HCT116 (cell line): ENCODE measurements at regions not wholly inside any gene's neighbourhood (a gene's known extent, or its start where the extent isn't known, plus 50 kb on each side); places are given as distances from the start of the nearest gene placed in this dataset.
"Not testable (repeated sequence)": the region's sequence is repeated elsewhere in the genome, so short reads cannot be mapped to it uniquely, and the experiment has no call there.

Experiments used
- ATAC-seq: fragments of 200-7000 bp; cut with Tn5 transposase; 2 replicates; pipeline ENCODE4 v1.9.1; 2020; ENCODE audit warnings: mild to moderate bottlenecking, moderate library complexity
- BruUV-seq: library from RNA; stranded (reverse); fragments of 400-500 nt; replicated peaks from 2 replicates; lab custom pipeline; 2021; lab: Mats Ljungman, UMichigan
- CTCF ChIA-PET: fragments of 300-600 bp; sonication (Branson Sonifier 250); formaldehyde crosslinking; loops from one replicate; lab custom pipeline; 2021; ENCODE audit warnings: antibody characterized with exemption; lab: Charles Lee
- POLR2A ChIA-PET: fragments of 300-600, 350-600 bp; sonication (Branson Sonifier 250); formaldehyde crosslinking; loops from one replicate; lab custom pipeline; 2021; ENCODE audit warnings: antibody characterized with exemption; lab: Charles Lee
- RAD21 ChIA-PET, 2 experiments: fragments of 300-600 bp; sonication (Branson Sonifier 250); formaldehyde crosslinking; loops; one replicate each; lab custom pipeline; 2023; ENCODE audit warnings: low total read pairs in 2 of 2; ENCODE audit not compliant: uncharacterized antibody in 2 of 2, unreplicated experiment in 2 of 2, low non-redundant PET in 1 of 2; lab: Charles Lee
- DNase-seq: peaks from one replicate; pipeline ENCODE4 v3.0.0-alpha.2; 2010; ENCODE audit warnings: low read depth, low spot score
- H2AFZ ChIP-seq: fragments of 200-600 bp; shearing (Covaris generic), sonication (generic); 2 replicates; pipeline ENCODE4 v1.6.1; 2017; ENCODE audit warnings: low read depth, mixed run types, mixed read lengths, antibody characterized with exemption, low read length; ENCODE audit not compliant: poor library complexity, severe bottlenecking
- H3K27ac ChIP-seq: 2 replicates; pipeline ENCODE4 v1.5.1; 2012; ENCODE audit warnings: low read depth, low read length
- H3K27me3 ChIP-seq: fragments of 200-600 bp; sonication (generic); 2 replicates; pipeline ENCODE4 v1.6.1; 2016; ENCODE audit warnings: mixed run types, low read length, mixed read lengths; ENCODE audit not compliant: insufficient read depth
- H3K36me3 ChIP-seq, 2 experiments: fragments of 200-500 bp in 1 of 2; fragments of 200-600 bp in 1 of 2; sonication (Bioruptor generic) in 1 of 2; sonication (generic) in 1 of 2; 2 replicates each; pipeline versions ENCODE4 v1.5.1 to v1.6.1; 2014 to 2016; ENCODE audit warnings: low read length in 2 of 2, inconsistent platforms in 1 of 2, mixed read lengths in 1 of 2, mixed run types in 1 of 2; ENCODE audit not compliant: insufficient read depth in 2 of 2, control insufficient read depth in 1 of 2
- H3K4me1 ChIP-seq, 2 experiments: fragments of 200-600 bp in 1 of 2; sonication (generic) in 1 of 2; 2 replicates each; pipeline versions ENCODE4 v1.5.1 to v1.6.1; 2012 to 2017; ENCODE audit warnings: low read length in 2 of 2, inconsistent platforms in 1 of 2, mild to moderate bottlenecking in 1 of 2, mixed read lengths in 1 of 2, mixed run types in 1 of 2, moderate library complexity in 1 of 2; ENCODE audit not compliant: insufficient read depth in 2 of 2, control insufficient read depth in 1 of 2
- H3K4me2 ChIP-seq: fragments of 200-600 bp; sonication (generic); 2 replicates; pipeline ENCODE4 v1.6.1; 2017; ENCODE audit warnings: mixed run types, low read length, mixed read lengths
- H3K4me3 ChIP-seq, 2 experiments: fragments of 200-600 bp in 1 of 2; sonication (generic) in 1 of 2; replicated peaks in 1 of 2; 2 replicates each; pipeline ENCODE4 v1.5.1; 2011 to 2016; ENCODE audit warnings: low read length in 2 of 2, control low read depth in 1 of 2, low read depth in 1 of 2, mild to moderate bottlenecking in 1 of 2, mixed read lengths in 1 of 2, mixed run types in 1 of 2
- H3K79me2 ChIP-seq: fragments of 200-600 bp; sonication (generic); 2 replicates; pipeline ENCODE4 v1.6.1; 2017; ENCODE audit warnings: mild to moderate bottlenecking, mixed run types, low read length, moderate library complexity, mixed read lengths; ENCODE audit not compliant: insufficient read depth
- H3K9ac ChIP-seq: fragments of 200-600 bp; sonication (generic); 2 replicates; pipeline ENCODE4 v1.6.1; 2016; ENCODE audit warnings: low read length, mixed read lengths
- H3K9me2 ChIP-seq: fragments of 200-600 bp; sonication (generic), shearing (Covaris generic); 2 replicates; pipeline ENCODE4 v1.6.1; 2017; ENCODE audit warnings: mixed run types, mild to moderate bottlenecking, moderate library complexity; ENCODE audit not compliant: insufficient read depth
- H3K9me3 ChIP-seq, 2 experiments: fragments of 200-500 bp in 1 of 2; fragments of 200-600 bp in 1 of 2; sonication (Bioruptor generic) in 1 of 2; sonication (generic) in 1 of 2; 2 replicates each; pipeline ENCODE4 v1.6.1; 2014 to 2017; ENCODE audit warnings: low read length in 2 of 2, mixed read lengths in 2 of 2, inconsistent platforms in 1 of 2, low read depth in 1 of 2, mild to moderate bottlenecking in 1 of 2, mixed run types in 1 of 2, moderate library complexity in 1 of 2; ENCODE audit not compliant: control insufficient read depth in 1 of 2, insufficient read depth in 1 of 2
- H4K20me1 ChIP-seq: fragments of 200-600 bp; sonication (generic), shearing (Covaris generic); 2 replicates; pipeline ENCODE4 v1.6.1; 2017; ENCODE audit warnings: mixed run types, mild to moderate bottlenecking, moderate library complexity; ENCODE audit not compliant: insufficient read depth
- EZH2phosphoT487 ChIP-seq: fragments of 200-600 bp; IDR thresholded peaks from 2 replicates; pipeline ENCODE4 v1.6.1; 2018; ENCODE audit warnings: antibody characterized with exemption, borderline replicate concordance
- SP1 ChIP-seq: IDR thresholded peaks from 2 replicates; pipeline ENCODE4 v1.6.1; 2012; ENCODE audit warnings: low read depth
- intact Hi-C: fragments of 100-400 bp; cut with micrococcal nuclease; formaldehyde crosslinking; loops from 2 replicates; pipeline ENCODE4 v1.10.0; 2022

- TF ChIP-seq EZH2phosphoT487, result no peak
Measured at GRCh38 chr6:130503146-130503545, 137.3 kb downstream of the TMEM200A start (continued).

DNA sequence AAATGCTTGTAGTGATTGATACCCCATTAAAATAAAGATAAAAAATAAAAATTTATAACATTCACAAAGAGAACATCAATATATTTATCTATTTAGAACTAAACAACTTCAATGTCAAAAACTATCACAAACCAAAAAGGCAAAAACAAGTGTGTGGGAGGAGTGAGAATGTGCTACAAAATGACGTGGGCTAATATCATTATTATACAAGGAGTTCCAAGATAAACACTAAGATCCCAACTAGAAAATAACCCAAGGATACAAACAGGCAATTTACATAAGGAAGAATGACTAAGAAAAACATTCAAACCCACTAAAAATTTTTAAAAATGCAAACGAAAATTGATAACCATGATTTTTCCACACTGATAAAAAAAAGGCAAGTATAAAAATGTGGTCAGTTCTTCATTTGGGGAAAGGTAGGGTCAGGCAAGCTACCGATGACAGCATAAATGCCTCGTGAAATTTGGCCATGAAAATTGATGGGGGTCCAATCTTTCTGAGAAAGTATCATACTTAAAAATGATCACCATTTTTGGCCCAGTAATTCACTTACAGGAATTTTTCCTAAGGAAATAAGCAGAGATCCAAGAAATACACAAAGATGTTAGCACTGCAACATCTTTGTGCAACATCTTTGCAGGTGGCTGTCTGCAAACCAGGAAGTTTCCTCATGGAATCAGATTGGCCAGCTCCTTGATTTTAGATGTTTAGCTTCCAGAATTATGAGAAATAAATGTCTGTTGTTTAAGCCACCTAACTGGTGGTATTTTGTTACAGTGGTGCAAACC, 140.2 kb downstream of the TMEM200A start:
- Histone ChIP-seq H3K9me3 (no peaks in the 10 kb centered on the region), H3K9me2 (no peaks in the 10 kb centered on the region), H3K79me2 (no peaks in the 10 kb centered on the region), H3K4me2 (no peak overlapping the region), H3K4me3 (no peak overlapping the region), H3K27ac (no peak overlapping the region), H3K27me3 (no peaks in the 10 kb centered on the region), H3K9ac (no peak overlapping the region), H3K4me1 (peaks cover 3 to 9% of the 10 kb centered on the region in 2 experiments; a peak in 3 of 4 replicates), H4K20me1 (no peaks in the 10 kb centered on the region), H3K36me3 (no peaks in the 10 kb centered on the region), H2AFZ (no peak overlapping the region)
- POLR2A ChIA-PET, result no interaction called here
- DNase-seq (no peak), ATAC-seq (no peak)
- no peak for TF ChIP-seq SP1
- RAD21 ChIA-PET, result no interaction called here
- CTCF ChIA-PET, result no interaction called here
- no TSS peak for BruUV-seq
- intact Hi-C loops, result loop anchor here (10.0 kb wide), 1 partner anchor 141 kb away; the partner anchor contains the start of gene TMEM200A

- RAD21 ChIA-PET, DNase-seq, BruUV-seq, H3K36me3 ChIP-seq, H3K9ac ChIP-seq, H3K9me2 ChIP-seq, POLR2A ChIA-PET, H3K9me3 ChIP-seq, H3K4me1 ChIP-seq, H3K27ac ChIP-seq, H3K79me2 ChIP-seq, H3K4me2 ChIP-seq, CTCF ChIA-PET, ATAC-seq, H2AFZ ChIP-seq, H4K20me1 ChIP-seq, H3K27me3 ChIP-seq, H3K4me3 ChIP-seq: not testable (repeated sequence)
- intact Hi-C loops, result loop anchor here (10.0 kb wide), 1 partner anchor 142 kb away; the partner anchor contains the start of gene TMEM200A
Measured at GRCh38 chr6:130507005-130507665, 141.3 kb downstream of the TMEM200A start.
